IMR-90 (cell line): ENCODE measurements at regions not wholly inside any gene's neighbourhood (a gene's known extent, or its start where the extent isn't known, plus 50 kb on each side); places are given as distances from the start of the nearest gene placed in this dataset.

ENCODE experiments used
- CEBPB ChIP-seq: IDR thresholded peaks from 2 replicates; pipeline ENCODE4 v1.6.1; 2012; ENCODE audit warnings: low read depth, low read length, improper control_type of control experiment
- CTCF ChIP-seq: conservative IDR thresholded peaks from 2 replicates; pipeline ENCODE4 v1.5.1; 2012; ENCODE audit warnings: mild to moderate bottlenecking, low read depth, low read length, improper control_type of control experiment
- ELK1 ChIP-seq: fragments of 150-350 bp; IDR thresholded peaks from 2 replicates; pipeline ENCODE4 v1.6.1; 2016; ENCODE audit warnings: low read depth, mild to moderate bottlenecking, low read length, moderate library complexity, borderline replicate concordance
- MAFK ChIP-seq: IDR thresholded peaks from 2 replicates; pipeline ENCODE4 v1.6.1; 2012; ENCODE audit warnings: low read depth, low read length, improper control_type of control experiment
- POLR2A ChIP-seq: IDR thresholded peaks from 2 replicates; pipeline ENCODE4 v1.6.1; 2012; ENCODE audit warnings: mild to moderate bottlenecking, low read depth, low read length
- RCOR1 ChIP-seq: IDR thresholded peaks from 2 replicates; pipeline ENCODE4 v1.6.1; 2012; ENCODE audit warnings: mild to moderate bottlenecking, low read length, improper control_type of control experiment; ENCODE audit not compliant: insufficient replicate concordance
- SMC3 ChIP-seq: fragments of 150-350 bp; IDR thresholded peaks from 2 replicates; pipeline ENCODE4 v1.6.1; 2016; ENCODE audit warnings: low read depth, mild to moderate bottlenecking, antibody characterized with exemption, low read length, moderate library complexity
- USF2 ChIP-seq: fragments of 150-350 bp; IDR thresholded peaks from 2 replicates; pipeline ENCODE4 v1.6.1; 2017; ENCODE audit warnings: mild to moderate bottlenecking, antibody characterized with exemption, low read length, low read depth

DNA sequence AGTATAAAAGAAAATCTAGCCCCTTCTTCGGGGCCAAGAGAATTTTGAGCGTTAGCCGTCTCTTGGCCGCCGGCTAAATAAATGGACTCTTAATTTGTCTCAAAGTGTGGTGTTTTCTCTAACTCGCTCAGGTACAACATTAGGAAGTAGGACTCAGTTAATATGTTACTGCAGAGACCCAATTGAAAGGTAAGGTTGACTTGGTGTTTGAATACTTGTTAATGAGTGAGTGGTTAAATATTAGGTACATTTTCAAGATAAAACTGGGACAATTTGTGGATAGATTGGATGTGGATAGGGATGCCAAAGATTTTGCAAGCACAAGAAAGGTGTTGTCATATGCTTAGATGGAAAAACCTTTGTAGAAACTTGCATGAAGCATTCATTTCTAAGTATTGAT is 1177.3 kb upstream of the CDH18 start:
- TF ChIP-seq MAFK (no peak), USF2 (no peak), CTCF (no peak), SMC3 (no peak), RCOR1 (no peak), POLR2A (no peak), ELK1 (no peak), CEBPB (no peak)
